ENCODE measurements at regions not wholly inside any gene's neighbourhood (a gene's known extent, or its start where the extent isn't known, plus 50 kb on each side); places are given as distances from the start of the nearest gene placed in this dataset.

GRCh38 chr16:87046235-87046634 is 271.0 kb downstream of the C16orf95 start (continued):
- TF ChIP-seq ZNF521 (tag by site-specific recombination; IDR thresholded peaks at IDR 0.05) (no peak), ZNF416 (tag by site-specific recombination; IDR thresholded peaks at IDR 0.05) (no peak), AEBP2 (tag by site-specific recombination; IDR thresholded peaks at IDR 0.05; ENCODE audit: borderline replicate concordance) (no peak), ZNF580 (tag by site-specific recombination; IDR thresholded peaks at IDR 0.05) (no peak), IKZF3 (tag by site-specific recombination; IDR thresholded peaks at IDR 0.05) (no peak), ZNF645 (tag by site-specific recombination; IDR thresholded peaks at IDR 0.05) (no peak), ZNF837 (tag by site-specific recombination; IDR thresholded peaks at IDR 0.05) (no peak), KLF9 (tag by site-specific recombination; IDR thresholded peaks at IDR 0.05; ENCODE audit: low read depth) (no peak), ZNF747 (tag by site-specific recombination; IDR thresholded peaks at IDR 0.05) (no peak), ZBTB49 (tag by site-specific recombination; IDR thresholded peaks at IDR 0.05; ENCODE audit: low read depth) (no peak)

- Histone ChIP-seq H3K36me3 (ENCODE audit: control insufficient read depth in 2 of 2, insufficient read depth in 1 of 2, low read length in 2 of 2) (no peaks in the 10 kb centered on the region), H3K9me3 (ENCODE audit: control insufficient read depth, insufficient read depth, low read depth, low read length) (no peaks in the 10 kb centered on the region), H3K4me1 (ENCODE audit: control insufficient read depth, insufficient read depth, low read length) (peaks cover 9% of the 10 kb centered on the region), H3K4me3 (ENCODE audit: low read depth, low read length) (no peak overlapping the region), H3K27ac (ENCODE audit: extremely low read depth, low read depth, low read length) (no peak overlapping the region; the same call in 1 of the 2 replicates)
- ChIA-PET CTCF (interaction anchor here (0.5 to 1.5 kb wide), 9 partner anchors 11 to 483 kb away, joined by 3 to 10 read pairs (median 4); no protein-coding TSS in a partner anchor), POLR2A (interaction anchor here (0.6 to 0.7 kb wide), 2 partner anchors 9 to 93 kb away, joined by 3 to 4 read pairs; no protein-coding TSS in a partner anchor)
- peak; percentile 82 for TF ChIP-seq ZNF692 (tag by site-specific recombination; IDR thresholded peaks at IDR 0.05)
- TF ChIP-seq ZIC2 (tag by site-specific recombination; IDR thresholded peaks at IDR 0.05), result peak; percentile 90
- TF ChIP-seq ZNF561 (tag by site-specific recombination; IDR thresholded peaks at IDR 0.05; ENCODE audit: borderline replicate concordance), result peak; percentile 75; the same call in 1 of the 2 replicates
- TF ChIP-seq ZFP3 (tag by site-specific recombination; IDR thresholded peaks at IDR 0.05; ENCODE audit: low read depth), result no peak
- TF ChIP-seq ZNF600 (tag by site-specific recombination; IDR thresholded peaks at IDR 0.05), result peak; percentile 77; the same call in 1 of the 2 replicates
- no peak for TF ChIP-seq ZBTB48 (tag by site-specific recombination; IDR thresholded peaks at IDR 0.05)
- TF ChIP-seq ZNF155 (tag by site-specific recombination; IDR thresholded peaks at IDR 0.05), result no peak
- peak; percentile 29; the same call in 1 of the 2 replicates for TF ChIP-seq PRDM6 (tag by site-specific recombination; IDR thresholded peaks at IDR 0.05)
- TF ChIP-seq TCF7L2 (IDR thresholded peaks at IDR 0.05; ENCODE audit: borderline replicate concordance, low read depth, low read length), result no peak
- peak; percentile 78 for TF ChIP-seq IKZF3 (tag by site-specific recombination; IDR thresholded peaks at IDR 0.05)
- 0 out of 2 replicates have a peak, but pooled peaks have one; percentile 20 for TF ChIP-seq ZNF449 (tag by site-specific recombination; IDR thresholded peaks at IDR 0.05)
- TF ChIP-seq ZNF670 (tag by site-specific recombination; IDR thresholded peaks at IDR 0.05; ENCODE audit: low read depth), result no peak
- peak; percentile 71 for TF ChIP-seq TRIM28 (IDR thresholded peaks at IDR 0.05; ENCODE audit: borderline replicate concordance, low read length)
- peak; percentile 60 for TF ChIP-seq WT1 (tag by site-specific recombination; IDR thresholded peaks at IDR 0.05)
- no peak for TF ChIP-seq REPIN1 (tag by site-specific recombination; IDR thresholded peaks at IDR 0.05; ENCODE audit: low read depth)
- peak; percentile 84 for TF ChIP-seq ZNF335 (tag by site-specific recombination; conservative IDR thresholded peaks at IDR 0.05)
- TF ChIP-seq FEZF1 (tag by site-specific recombination; IDR thresholded peaks at IDR 0.05), result peak; percentile 43
Measured at GRCh38 chr16:87047221-87048037, 269.8 kb downstream of the C16orf95 start.
